GM12878 (cell line): ENCODE measurements at regions not wholly inside any gene's neighbourhood (a gene's known extent, or its start where the extent isn't known, plus 50 kb on each side); places are given as distances from the start of the nearest gene placed in this dataset.

Experiments
- ATAC-seq: fragments of 200-7000 bp; cut with Tn5 transposase; 3 replicates; pipeline ENCODE4 v1.9.1; 2020; ENCODE audit warnings: mild to moderate bottlenecking, moderate library complexity
- BruUV-seq: library from RNA; stranded (reverse); fragments of 400-500 nt; replicated peaks from 2 replicates; lab custom pipeline; 2021; lab: Mats Ljungman, UMichigan
- CTCF ChIA-PET: fragments of 300-600 bp; sonication (Branson Sonifier 250); formaldehyde crosslinking; extraction: SDS; loops from one replicate; lab custom pipeline; 2021; ENCODE audit warnings: inconsistent platforms; lab: Yijun Ruan, JAX
- POLR2A ChIA-PET: fragments of 350-600 bp; formaldehyde crosslinking; extraction: SDS; loops from one replicate; lab custom pipeline; 2021; ENCODE audit warnings: inconsistent platforms; lab: Charles Lee
- RAD21 ChIA-PET: fragments of 300-600 bp; sonication (Branson Sonifier 250); formaldehyde crosslinking; loops from one replicate; lab custom pipeline; 2023; ENCODE audit warnings: antibody characterized with exemption; ENCODE audit not compliant: unreplicated experiment; lab: Charles Lee
- SMC1A ChIA-PET: fragments of 300-600 bp; sonication (Branson Sonifier 250); formaldehyde crosslinking; loops from one replicate; lab custom pipeline; 2023; ENCODE audit not compliant: unreplicated experiment, uncharacterized antibody; lab: Charles Lee
- DNase-seq: peaks from one replicate; pipeline ENCODE4 v3.0.0-alpha.2; 2011; ENCODE audit warnings: low read depth, low spot score
- FAIRE-seq: peaks from 3 replicates; lab custom pipeline; 2011; peaks lifted over from hg19 to GRCh38; lab: Jason Lieb, UNC
- H2AFZ ChIP-seq: 2 replicates; pipeline ENCODE4 v1.6.0; 2011; ENCODE audit warnings: low read depth, low read length, control low read depth; ENCODE audit not compliant: control insufficient read depth
- H3K27ac ChIP-seq: 2 replicates; pipeline ENCODE4 v1.5.1; 2011; ENCODE audit warnings: control low read depth; ENCODE audit not compliant: control insufficient read depth, insufficient read depth
- H3K27me3 ChIP-seq, 2 experiments: replicated peaks in 1 of 2; 2 replicates each; pipeline versions ENCODE4 v1.6.0 to v1.6.1; 2011; ENCODE audit warnings: low read length in 1 of 2; ENCODE audit not compliant: control insufficient read depth in 2 of 2, insufficient read depth in 2 of 2
- H3K36me3 ChIP-seq, 2 experiments: 2 replicates each; pipeline ENCODE4 v1.5.1; 2011; ENCODE audit warnings: low read length in 1 of 2; ENCODE audit not compliant: control insufficient read depth in 2 of 2, insufficient read depth in 2 of 2
- H3K4me1 ChIP-seq: 2 replicates; pipeline ENCODE4 v1.6.1; 2011; ENCODE audit warnings: mild to moderate bottlenecking, low read length, moderate library complexity, mixed read lengths; ENCODE audit not compliant: control insufficient read depth, insufficient read depth
- H3K4me2 ChIP-seq: 2 replicates; pipeline ENCODE4 v1.6.0; 2011; ENCODE audit warnings: control low read depth; ENCODE audit not compliant: control insufficient read depth, insufficient read depth
- H3K4me3 ChIP-seq: fragments of 200-600 bp; sonication (generic); 2 replicates; pipeline ENCODE4 v1.5.1; 2016
- H3K79me2 ChIP-seq: 2 replicates; pipeline ENCODE4 v1.6.0; 2011; ENCODE audit warnings: low read length; ENCODE audit not compliant: control insufficient read depth, insufficient read depth
- H3K9ac ChIP-seq: 2 replicates; pipeline ENCODE4 v1.8.0; 2011; ENCODE audit warnings: low read length, control low read depth, mixed read lengths; ENCODE audit not compliant: control insufficient read depth, insufficient read depth
- H3K9me3 ChIP-seq: replicated peaks from 3 replicates; pipeline ENCODE4 v1.5.1; 2011; ENCODE audit warnings: mild to moderate bottlenecking, low read length; ENCODE audit not compliant: control insufficient read depth, insufficient read depth
- H4K20me1 ChIP-seq: 2 replicates; pipeline ENCODE4 v1.6.0; 2011; ENCODE audit not compliant: control insufficient read depth, insufficient read depth
- KAT2A ChIP-seq: conservative IDR thresholded peaks from 2 replicates; pipeline ENCODE4 v1.6.1; 2011; ENCODE audit warnings: low read depth, low read length; ENCODE audit not compliant: control insufficient read depth
- MEF2A ChIP-seq: IDR thresholded peaks from 2 replicates; pipeline ENCODE4 v1.6.1; 2011; ENCODE audit warnings: low read depth, mild to moderate bottlenecking, low read length, moderate library complexity; ENCODE audit not compliant: insufficient read depth
- NBN ChIP-seq: fragments of 450-650 bp; IDR thresholded peaks from 2 replicates; pipeline ENCODE4 v1.6.1; 2016
- NR2C1 ChIP-seq: fragments of 450-650 bp; IDR thresholded peaks from 2 replicates; pipeline ENCODE4 v1.6.1; 2017; ENCODE audit warnings: antibody characterized with exemption, mild to moderate bottlenecking, moderate library complexity
- RCOR1 ChIP-seq: conservative IDR thresholded peaks from 2 replicates; pipeline ENCODE4 v1.6.1; 2012; ENCODE audit warnings: low read depth, low read length, improper control_type of control experiment
- RUNX3 ChIP-seq: IDR thresholded peaks from 2 replicates; pipeline ENCODE4 v1.6.1; 2012; ENCODE audit warnings: low read length, inconsistent platforms
- SMAD5 ChIP-seq: IDR thresholded peaks from 2 replicates; pipeline ENCODE4 v1.6.1; 2016; ENCODE audit warnings: antibody characterized with exemption, low read depth
- TCF12 ChIP-seq: IDR thresholded peaks from 2 replicates; pipeline ENCODE4 v1.6.1; 2011; ENCODE audit warnings: low read depth, mild to moderate bottlenecking, low read length
- ZNF622 ChIP-seq: fragments of 450-650 bp; IDR thresholded peaks from 2 replicates; pipeline ENCODE4 v1.6.1; 2017; ENCODE audit warnings: mild to moderate bottlenecking, inconsistent platforms
- ZZZ3 ChIP-seq: IDR thresholded peaks from 2 replicates; pipeline ENCODE4 v1.6.1; 2011; ENCODE audit warnings: low read depth; ENCODE audit not compliant: control insufficient read depth, insufficient read length
- WGBS: methylation state at CpG from one replicate; pipeline ENCODE4 v1.1.6; 2016; ENCODE audit warnings: low lambda C conversion rate; ENCODE audit not compliant: insufficient replicate concordance, insufficient coverage; ENCODE audit errors: missing lambda C conversion rate; 5-methylcytosine and 5-hydroxymethylcytosine counted together
- in situ Hi-C: fragments of 300-500 bp; cut with MboI; formaldehyde crosslinking; loops from 9 replicates; pipeline ENCODE4 v1.14.3; 2018; ENCODE audit warnings: mixed read lengths
- intact Hi-C: fragments of 100-400 bp; cut with micrococcal nuclease; formaldehyde crosslinking; loops from one replicate; pipeline ENCODE4 v1.14.2; 2022; ENCODE audit not compliant: unreplicated experiment
- TF ChIP-seq, protein P1 (sequence below): fragments of 450-650 bp; IDR thresholded peaks from 2 replicates; pipeline ENCODE4 v1.6.1; 2017; ENCODE audit warnings: mild to moderate bottlenecking, moderate library complexity

DNA sequence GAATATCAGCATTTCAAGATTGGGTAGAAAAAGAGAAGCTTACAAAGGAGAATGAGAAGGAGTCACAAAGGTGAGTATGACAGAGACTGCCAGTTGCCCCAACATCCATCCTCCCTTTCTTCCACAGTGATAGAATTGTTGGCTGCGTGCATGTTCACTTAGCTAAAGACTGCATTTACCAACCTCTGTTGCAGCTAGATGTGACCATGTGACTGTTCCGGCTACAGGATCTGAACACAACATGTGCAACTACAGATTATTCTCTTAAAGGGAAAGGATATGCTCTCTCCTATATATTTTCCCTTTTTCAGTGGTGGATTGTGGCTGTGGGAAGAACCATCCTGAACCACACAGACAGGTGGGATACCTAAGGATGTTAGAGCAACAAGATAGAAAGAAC, 60.5 kb upstream of the ZNRF2 start:
- Histone ChIP-seq H3K4me1 (peaks cover 25% of the 10 kb centered on the region), H3K79me2 (no peaks in the 10 kb centered on the region), H2AFZ (no peak overlapping the region), H3K9me3 (peaks cover 5% of the 10 kb centered on the region; the same call in 2 of the 3 replicates), H3K4me2 (no peak overlapping the region), H3K27me3 (no peaks in the 10 kb centered on the region), H3K27ac (no peak overlapping the region)
- in situ Hi-C loops (no loop called here), intact Hi-C loops (loop anchor here (1.0 to 2.0 kb wide), 2 partner anchors 10 to 15 kb away; no protein-coding TSS in a partner anchor)
- FAIRE-seq = no peak
- RAD21 ChIA-PET = interaction anchor here (1.2 to 2.9 kb wide), 6 partner anchors 10 to 59 kb away, joined by 3 to 11 read pairs (median 7); no protein-coding TSS in a partner anchor
- BruUV-seq = no TSS peak
- TF ChIP-seq NBN (no peak), SMAD5 (no peak)
- TF ChIP-seq, all 136 proteins: peak for 0
- no peaks in the 10 kb centered on the region for H3K36me3 ChIP-seq
- ChIA-PET POLR2A (interaction anchor here (0.9 to 1.1 kb wide), 2 partner anchors 33 to 51 kb away, joined by 3 read pairs; no protein-coding TSS in a partner anchor), CTCF (interaction anchor here (1.0 to 3.5 kb wide), 7 partner anchors 9 to 55 kb away, joined by 3 to 15 read pairs (median 4); no protein-coding TSS in a partner anchor), SMC1A (interaction anchor here (1.0 to 6.4 kb wide), 11 partner anchors 9 to 98 kb away, joined by 3 to 41 read pairs (median 5); no protein-coding TSS in a partner anchor)
- no peak for ATAC-seq
- H4K20me1 ChIP-seq = no peaks in the 10 kb centered on the region
- 100% methylated on average over 2 of the region's 2 CpGs for WGBS
- DNase-seq = no peak
- no peak overlapping the region for H3K4me3 ChIP-seq
- no peak overlapping the region for H3K9ac ChIP-seq

DNA sequence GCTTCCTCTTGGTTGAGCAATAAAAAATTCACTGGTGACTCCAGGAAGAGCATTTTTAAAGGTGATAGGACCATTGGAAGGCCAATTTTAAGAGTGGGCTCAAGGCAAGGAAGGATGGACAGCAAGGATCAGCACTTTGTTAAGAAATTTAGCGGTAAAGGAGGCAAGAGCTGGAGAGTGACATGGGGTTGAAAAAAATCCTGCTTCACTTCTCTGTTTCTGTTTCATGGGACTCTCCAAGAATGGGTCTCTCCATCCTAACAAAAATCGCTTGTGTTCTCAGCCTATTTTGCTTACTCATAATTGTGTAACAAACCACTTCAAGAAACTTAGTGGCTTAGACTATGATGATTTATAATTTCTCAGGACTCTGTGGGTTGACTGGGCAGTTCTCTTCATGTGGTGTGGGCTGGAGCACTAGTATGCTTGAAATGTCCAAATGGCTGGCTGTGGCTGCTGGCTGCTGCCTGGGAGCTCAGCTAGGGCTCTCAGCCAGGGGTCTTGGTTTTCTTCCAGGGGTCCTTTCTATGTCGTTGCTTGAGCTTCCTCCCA, 59.8 kb upstream of the ZNRF2 start:
- no TSS peak for BruUV-seq
- SMC1A ChIA-PET = interaction anchor here (0.9 to 6.4 kb wide), 14 partner anchors 10 to 124 kb away, joined by 3 to 41 read pairs (median 4); no protein-coding TSS in a partner anchor
- WGBS = 48% methylated on average over 3 of the region's 3 CpGs
- no peak for TF ChIP-seq ZNF622
- TF ChIP-seq TCF12 = no peak
- TF ChIP-seq, protein P1, sequence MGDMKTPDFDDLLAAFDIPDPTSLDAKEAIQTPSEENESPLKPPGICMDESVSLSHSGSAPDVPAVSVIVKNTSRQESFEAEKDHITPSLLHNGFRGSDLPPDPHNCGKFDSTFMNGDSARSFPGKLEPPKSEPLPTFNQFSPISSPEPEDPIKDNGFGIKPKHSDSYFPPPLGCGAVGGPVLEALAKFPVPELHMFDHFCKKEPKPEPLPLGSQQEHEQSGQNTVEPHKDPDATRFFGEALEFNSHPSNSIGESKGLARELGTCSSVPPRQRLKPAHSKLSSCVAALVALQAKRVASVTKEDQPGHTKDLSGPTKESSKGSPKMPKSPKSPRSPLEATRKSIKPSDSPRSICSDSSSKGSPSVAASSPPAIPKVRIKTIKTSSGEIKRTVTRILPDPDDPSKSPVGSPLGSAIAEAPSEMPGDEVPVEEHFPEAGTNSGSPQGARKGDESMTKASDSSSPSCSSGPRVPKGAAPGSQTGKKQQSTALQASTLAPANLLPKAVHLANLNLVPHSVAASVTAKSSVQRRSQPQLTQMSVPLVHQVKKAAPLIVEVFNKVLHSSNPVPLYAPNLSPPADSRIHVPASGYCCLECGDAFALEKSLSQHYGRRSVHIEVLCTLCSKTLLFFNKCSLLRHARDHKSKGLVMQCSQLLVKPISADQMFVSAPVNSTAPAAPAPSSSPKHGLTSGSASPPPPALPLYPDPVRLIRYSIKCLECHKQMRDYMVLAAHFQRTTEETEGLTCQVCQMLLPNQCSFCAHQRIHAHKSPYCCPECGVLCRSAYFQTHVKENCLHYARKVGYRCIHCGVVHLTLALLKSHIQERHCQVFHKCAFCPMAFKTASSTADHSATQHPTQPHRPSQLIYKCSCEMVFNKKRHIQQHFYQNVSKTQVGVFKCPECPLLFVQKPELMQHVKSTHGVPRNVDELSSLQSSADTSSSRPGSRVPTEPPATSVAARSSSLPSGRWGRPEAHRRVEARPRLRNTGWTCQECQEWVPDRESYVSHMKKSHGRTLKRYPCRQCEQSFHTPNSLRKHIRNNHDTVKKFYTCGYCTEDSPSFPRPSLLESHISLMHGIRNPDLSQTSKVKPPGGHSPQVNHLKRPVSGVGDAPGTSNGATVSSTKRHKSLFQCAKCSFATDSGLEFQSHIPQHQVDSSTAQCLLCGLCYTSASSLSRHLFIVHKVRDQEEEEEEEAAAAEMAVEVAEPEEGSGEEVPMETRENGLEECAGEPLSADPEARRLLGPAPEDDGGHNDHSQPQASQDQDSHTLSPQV = no peak
- TF ChIP-seq MEF2A = 0 out of 2 replicates have a peak, but pooled peaks have one; percentile 34
- no peak for TF ChIP-seq KAT2A
- no peak for TF ChIP-seq ZZZ3
- TF ChIP-seq RCOR1 = no peak
- TF ChIP-seq NR2C1 = no peak
- TF ChIP-seq SMAD5 = no peak
- peak; percentile 95 for TF ChIP-seq RUNX3

More for the DNA sequence above, 59.8 kb upstream of the ZNRF2 start:
- FAIRE-seq (peak; percentile 78), ATAC-seq (peak; percentile 86), DNase-seq (peak; percentile 65)
- H3K27ac ChIP-seq = no peak overlapping the region
- CTCF ChIA-PET = interaction anchor here (1.0 to 3.5 kb wide), 6 partner anchors 9 to 60 kb away, joined by 4 to 15 read pairs (median 8); no protein-coding TSS in a partner anchor
- no peak overlapping the region for H2AFZ ChIP-seq
- POLR2A ChIA-PET = interaction anchor here (0.5 to 1.1 kb wide), 4 partner anchors 23 to 50 kb away, joined by 3 to 4 read pairs (median 3); no protein-coding TSS in a partner anchor
- RAD21 ChIA-PET = interaction anchor here (0.9 to 2.9 kb wide), 9 partner anchors 11 to 60 kb away, joined by 3 to 11 read pairs (median 4); no protein-coding TSS in a partner anchor
- no peaks in the 10 kb centered on the region for H3K36me3 ChIP-seq
- in situ Hi-C loops = no loop called here
- H3K79me2 ChIP-seq = no peaks in the 10 kb centered on the region
- H3K4me3 ChIP-seq = no peak overlapping the region
- no peak overlapping the region for H3K9ac ChIP-seq
- peaks cover 5% of the 10 kb centered on the region; the same call in 2 of the 3 replicates for H3K9me3 ChIP-seq
- H3K4me2 ChIP-seq = 0 out of 2 replicates have a peak overlapping the region, but pooled peaks have one; percentile 1
- intact Hi-C loops = loop anchor here (1.0 to 5.0 kb wide), 3 partner anchors 10 to 62 kb away; no protein-coding TSS in a partner anchor
- H4K20me1 ChIP-seq = no peaks in the 10 kb centered on the region
- H3K27me3 ChIP-seq = no peaks in the 10 kb centered on the region
- H3K4me1 ChIP-seq = peaks cover 25% of the 10 kb centered on the region
